ENCODE measurements at regions not wholly inside any gene's neighbourhood (a gene's known extent, or its start where the extent isn't known, plus 50 kb on each side); places are given as distances from the start of the nearest gene placed in this dataset.
"Not testable (repeated sequence)": the region's sequence is repeated elsewhere in the genome, so short reads cannot be mapped to it uniquely, and the experiment has no call there.

- DNase-seq, result not testable (repeated sequence)
Observed at GRCh38 chrX:40362291-40362690, 218.5 kb upstream of the ATP6AP2 start.

GRCh38 chrX:40360557-40360956, 220.2 kb upstream of the ATP6AP2 start:
- DNase-seq, result no peak

GRCh38 chrX:40359593-40359992, 221.2 kb upstream of the ATP6AP2 start:
- no peak for DNase-seq

GRCh38 chrX:40358994-40359393, 221.8 kb upstream of the ATP6AP2 start:
- no peak for DNase-seq

- DNase-seq, result no peak
Observed at GRCh38 chrX:40349251-40349650, 231.5 kb upstream of the ATP6AP2 start.

- no peak for DNase-seq
Observed at GRCh38 chrX:40346379-40346778, 234.4 kb upstream of the ATP6AP2 start.

GRCh38 chrX:40343319-40343718, 237.5 kb upstream of the ATP6AP2 start:
- no peak for DNase-seq

- no peak for DNase-seq
Observed at GRCh38 chrX:40340116-40340515, 240.7 kb upstream of the ATP6AP2 start.

GRCh38 chrX:40333344-40333743, 235.6 kb upstream of the BCOR start:
- DNase-seq, result no peak

GRCh38 chrX:40331762-40332161, 234.0 kb upstream of the BCOR start:
- DNase-seq, result no peak

GRCh38 chrX:40331353-40331752, 233.6 kb upstream of the BCOR start:
- DNase-seq, result no peak

- DNase-seq, result no peak
Observed at GRCh38 chrX:40329616-40330015, 231.9 kb upstream of the BCOR start.

- DNase-seq, result no peak
Observed at GRCh38 chrX:40327085-40327484, 229.3 kb upstream of the BCOR start.

- no peak for DNase-seq
Observed at GRCh38 chrX:40326186-40326965, 228.6 kb upstream of the BCOR start.

GRCh38 chrX:40325161-40325560, 227.4 kb upstream of the BCOR start:
- DNase-seq, result no peak

- no peak for DNase-seq
Observed at GRCh38 chrX:40323977-40324376, 226.2 kb upstream of the BCOR start.

- no peak for DNase-seq
Observed at GRCh38 chrX:40320819-40321218, 223.1 kb upstream of the BCOR start.

- no peak for DNase-seq
Observed at GRCh38 chrX:40318801-40319200, 221.0 kb upstream of the BCOR start.

GRCh38 chrX:40318076-40318475, 220.3 kb upstream of the BCOR start:
- no peak for DNase-seq

GRCh38 chrX:40316502-40316901, 218.7 kb upstream of the BCOR start:
- DNase-seq, result no peak

- DNase-seq, result no peak
Observed at GRCh38 chrX:40314070-40314469, 216.3 kb upstream of the BCOR start.

- no peak for DNase-seq
Observed at GRCh38 chrX:40313269-40313668, 215.5 kb upstream of the BCOR start.

- no peak for DNase-seq
Observed at GRCh38 chrX:40310447-40310846, 212.7 kb upstream of the BCOR start.

- no peak for DNase-seq
Observed at GRCh38 chrX:40310016-40310415, 212.3 kb upstream of the BCOR start.

GRCh38 chrX:40307871-40308270, 210.1 kb upstream of the BCOR start:
- DNase-seq, result no peak
